Esophagus squamous epithelium (tissue), 4 donors: ENCODE measurements at regions not wholly inside any gene's neighbourhood (a gene's known extent, or its start where the extent isn't known, plus 50 kb on each side); places are given as distances from the start of the nearest gene placed in this dataset.

Experiments
- CTCF ChIP-seq, 6 experiments: fragments of 450-650 bp in 4 of 6; fragments of 200-600 bp in 2 of 6; sonication (generic) in 2 of 6; IDR thresholded peaks; one replicate each; pipeline ENCODE4 v1.5.1; 2016 to 2019; ENCODE audit warnings: antibody characterized with exemption in 6 of 6, mild to moderate bottlenecking in 4 of 6, moderate library complexity in 4 of 6
- POLR2A ChIP-seq, 4 donors: fragments of 450-650 bp; IDR thresholded peaks; one replicate each; pipeline ENCODE4 v1.6.1; 2017; ENCODE audit warnings: antibody characterized with exemption in 4 of 4, mild to moderate bottlenecking in 4 of 4, moderate library complexity in 3 of 4

- TF ChIP-seq CTCF (IDR thresholded peaks at IDR 0.05) (no peak), POLR2A (IDR thresholded peaks at IDR 0.05) (no peak)
These were observed 87.9 kb upstream of the AKIRIN2 start for GRCh38 chr6:87789900-87790290.
